Mesendoderm (in vitro differentiated cells): ENCODE measurements at regions not wholly inside any gene's neighbourhood (a gene's known extent, or its start where the extent isn't known, plus 50 kb on each side); places are given as distances from the start of the nearest gene placed in this dataset.
A peak's percentile ranks its signal among the peaks of the same experiment; 100 is the strongest.

ENCODE experiments used
- DNase-seq: peaks from one replicate; pipeline ENCODE4 v3.0.0; 2013
- H2AK5ac ChIP-seq: 2 replicates; pipeline ENCODE4 v1.6.1; 2013; ENCODE audit warnings: low read length, inconsistent platforms
- H2BK120ac ChIP-seq: 2 replicates; pipeline ENCODE4 v1.6.1; 2013; ENCODE audit warnings: low read depth, mild to moderate bottlenecking, low read length, moderate library complexity, mixed read lengths
- H2BK15ac ChIP-seq: replicated peaks from 2 replicates; pipeline ENCODE4 v1.6.1; 2013; ENCODE audit warnings: low read depth, mild to moderate bottlenecking, moderate library complexity
- H2BK5ac ChIP-seq: 2 replicates; pipeline ENCODE4 v1.6.1; 2013; ENCODE audit warnings: low read length, inconsistent platforms
- H3K18ac ChIP-seq: 2 replicates; pipeline ENCODE4 v1.6.1; 2013; ENCODE audit warnings: mild to moderate bottlenecking, low read length, mixed read lengths
- H3K23ac ChIP-seq: one replicate; pipeline ENCODE4 v1.6.1; 2013; ENCODE audit warnings: low read length
- H3K27ac ChIP-seq: 2 replicates; pipeline ENCODE4 v1.5.1; 2013; ENCODE audit warnings: low read depth, mild to moderate bottlenecking, inconsistent platforms, low read length, moderate library complexity
- H3K27me3 ChIP-seq: 2 replicates; pipeline ENCODE4 v1.6.1; 2013; ENCODE audit warnings: low read length, control low read depth, mild to moderate bottlenecking, inconsistent platforms; ENCODE audit not compliant: insufficient read depth, poor library complexity
- H3K36me3 ChIP-seq: 2 replicates; pipeline ENCODE4 v1.6.1; 2013; ENCODE audit warnings: low read length, inconsistent platforms; ENCODE audit not compliant: control insufficient read depth, insufficient read depth
- H3K4ac ChIP-seq: one replicate; pipeline ENCODE4 v1.6.1; 2013; ENCODE audit warnings: low read depth, mild to moderate bottlenecking, low read length, moderate library complexity
- H3K4me1 ChIP-seq: 2 replicates; pipeline ENCODE4 v1.6.1; 2013; ENCODE audit warnings: low read depth, low read length, inconsistent platforms; ENCODE audit not compliant: control insufficient read depth
- H3K4me2 ChIP-seq: 2 replicates; pipeline ENCODE4 v1.6.1; 2013; ENCODE audit warnings: low read length
- H3K4me3 ChIP-seq: 2 replicates; pipeline ENCODE4 v1.5.1; 2013; ENCODE audit warnings: mild to moderate bottlenecking, low read length
- H3K56ac ChIP-seq: one replicate; pipeline ENCODE4 v1.6.1; 2013; ENCODE audit warnings: low read length
- H3K79me1 ChIP-seq: 2 replicates; pipeline ENCODE4 v1.6.1; 2013; ENCODE audit warnings: low read length, inconsistent platforms
- H3K79me2 ChIP-seq: 2 replicates; pipeline ENCODE4 v1.6.1; 2013; ENCODE audit warnings: mild to moderate bottlenecking, low read length; ENCODE audit not compliant: control insufficient read depth, insufficient read depth
- H3K9ac ChIP-seq: 2 replicates; pipeline ENCODE4 v1.6.1; 2013; ENCODE audit warnings: low read length, inconsistent platforms
- H4K5ac ChIP-seq: one replicate; pipeline ENCODE4 v1.6.1; 2013; ENCODE audit warnings: low read length
- H4K8ac ChIP-seq: one replicate; pipeline ENCODE4 v1.6.1; 2013; ENCODE audit warnings: low read depth, mild to moderate bottlenecking, control low read depth, low read length, moderate library complexity
- WGBS: extraction: QIAGEN DNeasy Blood & Tissue Kit; methylation state at CpG from one replicate; pipeline ENCODE4 v1.1.7; 2013; ENCODE audit warnings: low lambda C conversion rate, missing lambda C conversion rate; ENCODE audit not compliant: insufficient coverage; ENCODE audit errors: extremely low coverage; 5-methylcytosine and 5-hydroxymethylcytosine counted together

DNA sequence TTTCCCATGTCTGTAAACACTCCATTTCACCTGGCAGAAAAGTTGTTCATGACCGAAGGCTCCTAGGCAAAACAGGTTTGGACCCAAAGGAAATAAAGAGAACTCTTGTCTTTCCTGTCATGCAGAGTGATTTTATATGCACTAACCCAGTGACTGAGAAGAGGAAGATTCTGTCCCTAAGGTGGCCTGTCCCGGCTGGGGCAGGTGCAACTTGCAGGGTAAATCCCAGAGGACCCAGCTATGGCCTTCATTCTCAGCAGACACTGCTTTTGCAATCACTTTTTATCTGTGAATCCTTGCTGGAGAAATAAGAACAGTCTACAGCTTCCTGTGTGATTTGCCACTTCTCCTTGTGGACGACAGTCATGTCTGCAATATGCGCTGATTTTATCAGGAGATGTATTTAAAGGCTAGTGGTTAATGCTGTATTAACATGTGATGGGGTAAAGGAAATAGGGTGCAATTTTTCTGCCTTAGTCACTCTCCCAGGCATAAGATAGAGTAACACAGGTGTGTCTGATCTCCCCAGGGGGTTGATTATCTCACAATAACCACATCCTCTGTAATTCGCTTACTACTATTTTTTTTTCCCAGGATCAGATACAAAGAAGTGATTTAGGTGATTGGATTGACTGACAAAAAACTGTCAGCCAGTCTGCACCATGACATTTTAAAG is 696.8 kb upstream of the SOX9 start:
- no peaks in the 10 kb centered on the region for H3K27me3 ChIP-seq
- no peaks in the 10 kb centered on the region for H3K79me2 ChIP-seq
- no peak overlapping the region for H4K8ac ChIP-seq
- H3K36me3 ChIP-seq, result no peaks in the 10 kb centered on the region
- no CpG with 5 or more reads among the region's 5 CpGs for WGBS
- peak overlapping the region; percentile 25 for H3K27ac ChIP-seq
- H3K23ac ChIP-seq, result no peak overlapping the region
- H2BK5ac ChIP-seq, result no peak overlapping the region
- no peak overlapping the region for H2BK15ac ChIP-seq
- no peak overlapping the region for H3K9ac ChIP-seq
- no peaks in the 10 kb centered on the region for H3K4me1 ChIP-seq
- no peak overlapping the region for H3K4me3 ChIP-seq
- no peak overlapping the region for H2BK120ac ChIP-seq
- no peak overlapping the region for H3K4me2 ChIP-seq
- H3K18ac ChIP-seq, result no peak overlapping the region
- no peak overlapping the region for H4K5ac ChIP-seq
- peak; percentile 57 for DNase-seq
- no peak overlapping the region for H3K4ac ChIP-seq
- H3K56ac ChIP-seq, result no peak overlapping the region
- H3K79me1 ChIP-seq, result no peaks in the 10 kb centered on the region
- no peak overlapping the region for H2AK5ac ChIP-seq

DNA sequence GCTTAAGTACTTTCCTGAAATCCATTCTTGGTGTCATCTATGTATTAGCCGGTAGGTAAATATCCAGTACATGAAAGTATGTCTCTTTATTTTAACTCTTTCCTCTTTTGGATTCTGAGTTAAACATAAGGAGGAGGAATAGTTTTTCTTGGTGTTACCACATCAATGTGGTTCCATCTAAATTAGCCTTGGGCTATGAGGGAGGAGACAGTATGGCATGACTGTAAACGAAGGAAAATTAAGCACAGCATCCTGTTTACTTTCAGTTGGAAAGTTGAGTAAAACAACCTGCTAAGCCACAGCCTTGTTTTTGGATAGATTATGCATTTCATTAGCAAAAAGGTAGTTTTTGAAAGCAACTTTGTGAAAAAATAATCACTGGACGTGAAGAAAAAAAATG is 693.0 kb upstream of the SOX9 start:
- Histone ChIP-seq H3K4me1 (no peaks in the 10 kb centered on the region), H3K4ac (no peak overlapping the region), H3K36me3 (no peaks in the 10 kb centered on the region), H3K79me2 (no peaks in the 10 kb centered on the region), H2BK15ac (no peak overlapping the region), H3K27ac (no peak overlapping the region), H3K27me3 (no peaks in the 10 kb centered on the region), H4K5ac (no peak overlapping the region), H3K79me1 (no peaks in the 10 kb centered on the region), H3K23ac (no peak overlapping the region), H3K4me3 (no peak overlapping the region), H2AK5ac (no peak overlapping the region), H3K18ac (no peak overlapping the region), H2BK120ac (no peak overlapping the region), H4K8ac (no peak overlapping the region), H3K56ac (no peak overlapping the region), H3K9ac (no peak overlapping the region), H3K4me2 (no peak overlapping the region), H2BK5ac (no peak overlapping the region)
- WGBS, result no CpG with 5 or more reads among the region's 3 CpGs
- DNase-seq, result no peak

DNA sequence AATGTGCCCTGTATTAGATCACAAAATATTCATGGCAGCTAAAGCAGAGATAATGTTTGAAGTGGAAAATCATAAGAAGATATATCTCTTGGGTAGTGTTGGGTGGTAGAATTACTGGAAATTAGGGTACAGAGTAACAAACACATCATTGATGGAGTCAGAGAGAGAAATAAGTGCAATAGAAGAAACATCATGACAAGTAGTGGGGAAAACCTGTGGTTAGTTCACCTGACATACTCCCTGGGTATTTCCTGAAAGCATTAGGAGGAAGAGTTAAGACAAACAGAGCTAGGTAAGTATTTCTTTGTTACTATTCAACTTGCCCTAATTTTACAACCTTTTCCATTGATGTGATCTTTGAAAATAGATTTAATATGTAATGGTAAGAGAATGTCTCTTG is 691.9 kb upstream of the SOX9 start:
- DNase-seq, result no peak
- Histone ChIP-seq H3K9ac (no peak overlapping the region), H3K27ac (no peak overlapping the region), H2BK5ac (no peak overlapping the region), H4K8ac (no peak overlapping the region), H3K56ac (no peak overlapping the region), H3K79me2 (no peaks in the 10 kb centered on the region), H3K4ac (no peak overlapping the region), H3K23ac (no peak overlapping the region), H2BK15ac (no peak overlapping the region), H3K4me3 (no peak overlapping the region), H4K5ac (no peak overlapping the region), H3K4me1 (no peaks in the 10 kb centered on the region), H3K4me2 (no peak overlapping the region), H3K18ac (no peak overlapping the region), H2AK5ac (no peak overlapping the region), H3K36me3 (no peaks in the 10 kb centered on the region), H3K79me1 (no peaks in the 10 kb centered on the region), H2BK120ac (no peak overlapping the region), H3K27me3 (peaks cover 2% of the 10 kb centered on the region)

DNA sequence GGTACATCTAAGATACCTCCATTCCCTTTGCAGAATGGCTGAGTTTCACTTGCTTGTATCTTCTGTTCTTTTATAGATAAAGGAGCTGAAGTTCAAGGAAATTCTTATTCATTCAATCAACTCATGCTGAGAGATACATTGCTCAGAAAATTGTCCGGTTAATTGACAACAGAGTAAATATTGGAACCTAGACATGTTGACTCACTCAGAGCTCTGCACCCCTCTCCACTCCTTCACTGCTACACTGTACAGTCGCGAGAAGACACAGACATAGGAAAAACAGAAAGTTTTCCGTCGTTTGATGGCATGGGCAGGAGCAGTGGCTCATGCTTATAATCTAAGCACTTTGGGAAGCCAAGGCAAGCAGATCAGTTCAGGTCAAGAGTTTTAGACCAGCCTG is 690.5 kb upstream of the SOX9 start:
- no peak overlapping the region for H4K5ac ChIP-seq
- peaks cover 2% of the 10 kb centered on the region for H3K27me3 ChIP-seq
- no peak overlapping the region for H3K27ac ChIP-seq
- no peak overlapping the region for H2BK120ac ChIP-seq
- H2BK5ac ChIP-seq, result no peak overlapping the region
- H3K36me3 ChIP-seq, result no peaks in the 10 kb centered on the region
- no peaks in the 10 kb centered on the region for H3K79me1 ChIP-seq
- H3K18ac ChIP-seq, result no peak overlapping the region
- no peaks in the 10 kb centered on the region for H3K4me1 ChIP-seq
- no peak overlapping the region for H2BK15ac ChIP-seq
- H3K4me2 ChIP-seq, result no peak overlapping the region
- H3K79me2 ChIP-seq, result no peaks in the 10 kb centered on the region
- no peak overlapping the region for H4K8ac ChIP-seq
- DNase-seq, result no peak
- H3K23ac ChIP-seq, result no peak overlapping the region
- no peak overlapping the region for H3K56ac ChIP-seq
- WGBS, result no CpG with 5 or more reads among the region's 5 CpGs
- H3K9ac ChIP-seq, result no peak overlapping the region
- no peak overlapping the region for H3K4ac ChIP-seq
- no peak overlapping the region for H2AK5ac ChIP-seq
- no peak overlapping the region for H3K4me3 ChIP-seq

DNA sequence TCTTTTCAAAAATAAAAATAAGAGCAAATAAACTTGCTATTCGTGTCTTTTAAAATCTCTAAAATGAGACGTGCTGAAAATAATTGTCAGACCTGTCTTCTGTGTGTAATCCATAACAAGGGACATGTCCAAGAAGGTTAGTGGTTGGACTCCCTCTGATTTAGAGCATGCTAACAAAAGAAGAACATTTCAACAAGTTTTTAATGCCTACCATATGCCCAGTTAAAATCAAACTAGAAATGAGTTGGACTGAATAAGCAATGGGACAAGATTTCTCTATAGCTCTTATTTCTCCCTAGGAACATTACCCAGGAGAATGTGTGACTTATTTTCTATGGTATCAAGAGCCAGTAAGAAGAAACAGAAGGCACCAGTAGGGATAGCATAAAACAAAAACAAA is 689.7 kb upstream of the SOX9 start:
- H2BK15ac ChIP-seq, result no peak overlapping the region
- no peak for DNase-seq
- H4K5ac ChIP-seq, result no peak overlapping the region
- H3K9ac ChIP-seq, result no peak overlapping the region
- no peaks in the 10 kb centered on the region for H3K4me1 ChIP-seq
- peaks cover 2% of the 10 kb centered on the region for H3K27me3 ChIP-seq
- no CpG with 5 or more reads among the region's 2 CpGs for WGBS
- H3K79me2 ChIP-seq, result no peaks in the 10 kb centered on the region
- no peaks in the 10 kb centered on the region for H3K79me1 ChIP-seq
- no peak overlapping the region for H3K27ac ChIP-seq
- H3K18ac ChIP-seq, result no peak overlapping the region
- H3K23ac ChIP-seq, result no peak overlapping the region
- H3K4me2 ChIP-seq, result no peak overlapping the region
- H3K36me3 ChIP-seq, result no peaks in the 10 kb centered on the region
- H3K56ac ChIP-seq, result no peak overlapping the region
- H2AK5ac ChIP-seq, result no peak overlapping the region
- no peak overlapping the region for H3K4me3 ChIP-seq
- no peak overlapping the region for H2BK5ac ChIP-seq
- H2BK120ac ChIP-seq, result no peak overlapping the region
- H3K4ac ChIP-seq, result no peak overlapping the region
- H4K8ac ChIP-seq, result no peak overlapping the region
